Liver (tissue), 3 donors: ENCODE measurements at regions not wholly inside any gene's neighbourhood (a gene's known extent, or its start where the extent isn't known, plus 50 kb on each side); places are given as distances from the start of the nearest gene placed in this dataset.

Experiments used
- ATF3 ChIP-seq: IDR thresholded peaks from 2 replicates; pipeline ENCODE4 v1.6.1; 2016; ENCODE audit warnings: antibody characterized with exemption
- EGR1 ChIP-seq, 2 donors: IDR thresholded peaks; 2 replicates each; pipeline ENCODE4 v1.6.1; 2016 to 2018; ENCODE audit warnings: antibody characterized with exemption in 2 of 2, low read depth in 2 of 2
- GABPA ChIP-seq, 2 donors: IDR thresholded peaks in 1 of 2; conservative IDR thresholded peaks in 1 of 2; 2 replicates each; pipeline ENCODE4 v1.6.1; 2016; ENCODE audit warnings: antibody characterized with exemption in 2 of 2, mild to moderate bottlenecking in 1 of 2, moderate library complexity in 1 of 2
- HNF4A ChIP-seq, 2 donors: conservative IDR thresholded peaks; 2 replicates each; pipeline ENCODE4 v1.6.1; 2016; ENCODE audit warnings: antibody characterized with exemption in 2 of 2, mild to moderate bottlenecking in 2 of 2
- JUND ChIP-seq, 2 donors: IDR thresholded peaks; 2 replicates each; pipeline ENCODE4 v1.6.1; 2016; ENCODE audit warnings: antibody characterized with exemption in 2 of 2
- MAX ChIP-seq: IDR thresholded peaks from 2 replicates; pipeline ENCODE4 v1.6.1; 2016; ENCODE audit warnings: antibody characterized with exemption
- NR2F2 ChIP-seq: IDR thresholded peaks from 2 replicates; pipeline ENCODE4 v1.6.1; 2016; ENCODE audit warnings: antibody characterized with exemption
- RAD21 ChIP-seq, 2 donors: IDR thresholded peaks; 2 replicates each; pipeline ENCODE4 v1.6.1; 2016; ENCODE audit warnings: antibody characterized with exemption in 2 of 2, mild to moderate bottlenecking in 2 of 2
- RXRA ChIP-seq, 2 donors: IDR thresholded peaks; 2 replicates each; pipeline ENCODE4 v1.6.1; 2017 to 2018; ENCODE audit warnings: antibody characterized with exemption in 2 of 2, mild to moderate bottlenecking in 1 of 2
- SP1 ChIP-seq: IDR thresholded peaks from 2 replicates; pipeline ENCODE4 v1.6.1; 2018; ENCODE audit warnings: antibody characterized with exemption, mild to moderate bottlenecking
- YY1 ChIP-seq: IDR thresholded peaks from 2 replicates; pipeline ENCODE4 v1.6.1; 2016; ENCODE audit warnings: antibody characterized with exemption, mild to moderate bottlenecking
- TF ChIP-seq, protein P1 (sequence below): fragments of 150-350 bp; IDR thresholded peaks from 2 replicates; pipeline ENCODE4 v1.5.1; 2017; ENCODE audit warnings: improper control_type of control experiment, low read depth, low read length; ENCODE audit not compliant: missing input control
- TF ChIP-seq, protein P2 (sequence below): IDR thresholded peaks from 2 replicates; pipeline ENCODE4 v1.6.1; 2016; ENCODE audit warnings: antibody characterized with exemption
- donor health status: healthy.
- donor health status: healthy.

GRCh38 chr4:71962622-71963264 lies 69.1 kb upstream of the NPFFR2 start:
- TF ChIP-seq, protein P1, sequence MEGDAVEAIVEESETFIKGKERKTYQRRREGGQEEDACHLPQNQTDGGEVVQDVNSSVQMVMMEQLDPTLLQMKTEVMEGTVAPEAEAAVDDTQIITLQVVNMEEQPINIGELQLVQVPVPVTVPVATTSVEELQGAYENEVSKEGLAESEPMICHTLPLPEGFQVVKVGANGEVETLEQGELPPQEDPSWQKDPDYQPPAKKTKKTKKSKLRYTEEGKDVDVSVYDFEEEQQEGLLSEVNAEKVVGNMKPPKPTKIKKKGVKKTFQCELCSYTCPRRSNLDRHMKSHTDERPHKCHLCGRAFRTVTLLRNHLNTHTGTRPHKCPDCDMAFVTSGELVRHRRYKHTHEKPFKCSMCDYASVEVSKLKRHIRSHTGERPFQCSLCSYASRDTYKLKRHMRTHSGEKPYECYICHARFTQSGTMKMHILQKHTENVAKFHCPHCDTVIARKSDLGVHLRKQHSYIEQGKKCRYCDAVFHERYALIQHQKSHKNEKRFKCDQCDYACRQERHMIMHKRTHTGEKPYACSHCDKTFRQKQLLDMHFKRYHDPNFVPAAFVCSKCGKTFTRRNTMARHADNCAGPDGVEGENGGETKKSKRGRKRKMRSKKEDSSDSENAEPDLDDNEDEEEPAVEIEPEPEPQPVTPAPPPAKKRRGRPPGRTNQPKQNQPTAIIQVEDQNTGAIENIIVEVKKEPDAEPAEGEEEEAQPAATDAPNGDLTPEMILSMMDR: no peak
- no peak for TF ChIP-seq JUND (IDR thresholded peaks at IDR 0.05)
- TF ChIP-seq NR2F2: no peak
- peak in 1 of 2 donors; percentile 26 for TF ChIP-seq RAD21 (IDR thresholded peaks at IDR 0.05)
- TF ChIP-seq HNF4A (conservative IDR thresholded peaks at IDR 0.05): peak; percentile 54 to 59
- TF ChIP-seq, protein P2, sequence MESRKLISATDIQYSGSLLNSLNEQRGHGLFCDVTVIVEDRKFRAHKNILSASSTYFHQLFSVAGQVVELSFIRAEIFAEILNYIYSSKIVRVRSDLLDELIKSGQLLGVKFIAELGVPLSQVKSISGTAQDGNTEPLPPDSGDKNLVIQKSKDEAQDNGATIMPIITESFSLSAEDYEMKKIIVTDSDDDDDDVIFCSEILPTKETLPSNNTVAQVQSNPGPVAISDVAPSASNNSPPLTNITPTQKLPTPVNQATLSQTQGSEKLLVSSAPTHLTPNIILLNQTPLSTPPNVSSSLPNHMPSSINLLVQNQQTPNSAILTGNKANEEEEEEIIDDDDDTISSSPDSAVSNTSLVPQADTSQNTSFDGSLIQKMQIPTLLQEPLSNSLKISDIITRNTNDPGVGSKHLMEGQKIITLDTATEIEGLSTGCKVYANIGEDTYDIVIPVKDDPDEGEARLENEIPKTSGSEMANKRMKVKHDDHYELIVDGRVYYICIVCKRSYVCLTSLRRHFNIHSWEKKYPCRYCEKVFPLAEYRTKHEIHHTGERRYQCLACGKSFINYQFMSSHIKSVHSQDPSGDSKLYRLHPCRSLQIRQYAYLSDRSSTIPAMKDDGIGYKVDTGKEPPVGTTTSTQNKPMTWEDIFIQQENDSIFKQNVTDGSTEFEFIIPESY: peak; percentile 29
- TF ChIP-seq YY1: peak; percentile 39
- TF ChIP-seq RXRA (IDR thresholded peaks at IDR 0.05): peak in 1 of 2 donors; percentile 47
- no peak for TF ChIP-seq EGR1 (IDR thresholded peaks at IDR 0.05; ENCODE audit: low read depth in 2 of 2)
- TF ChIP-seq GABPA (IDR thresholded peaks at IDR 0.05 in 1 of 2, conservative IDR thresholded peaks at IDR 0.05 in 1 of 2): no peak
- TF ChIP-seq MAX: no peak
- TF ChIP-seq ATF3: peak; percentile 57
- peak; percentile 25 for TF ChIP-seq SP1
